ENCODE measurements at regions not wholly inside any gene's neighbourhood (a gene's known extent, or its start where the extent isn't known, plus 50 kb on each side); places are given as distances from the start of the nearest gene placed in this dataset.

GRCh38 chr1:30303387-30303786 lies 420.0 kb downstream of the MATN1 start:
- Histone ChIP-seq H3K27me3 (peaks cover 0 to 19% of the 10 kb centered on the region in 2 donors), H3K27ac (no peak overlapping the region), H3K9me3 (no peaks in the 10 kb centered on the region), H3K36me3 (no peaks in the 10 kb centered on the region), H3K4me1 (no peaks in the 10 kb centered on the region), H3K4me3 (no peak overlapping the region)
- no peak for DNase-seq (ENCODE audit: low spot score in 2 of 2)
- TF ChIP-seq POLR2A (IDR thresholded peaks at IDR 0.05) (no peak), CTCF (IDR thresholded peaks at IDR 0.05) (no peak), POLR2AphosphoS5 (IDR thresholded peaks at IDR 0.05) (no peak)
- intact Hi-C loops (cut with DNase I; ENCODE audit: low total_unique reads) = no loop called here

- intact Hi-C loops (cut with DNase I; ENCODE audit: low total_unique reads) = no loop called here
- no peaks in the 10 kb centered on the region for H3K36me3 ChIP-seq
- H3K4me1 ChIP-seq = no peaks in the 10 kb centered on the region
- no peak for DNase-seq (ENCODE audit: low spot score in 2 of 2)
- no peak overlapping the region for H3K4me3 ChIP-seq
- H3K27ac ChIP-seq = no peak overlapping the region
- H3K9me3 ChIP-seq = no peaks in the 10 kb centered on the region
- peaks cover 0 to 19% of the 10 kb centered on the region in 2 donors for H3K27me3 ChIP-seq
- TF ChIP-seq POLR2A (IDR thresholded peaks at IDR 0.05) (no peak), POLR2AphosphoS5 (IDR thresholded peaks at IDR 0.05) (no peak), CTCF (IDR thresholded peaks at IDR 0.05) (no peak)
Measured at GRCh38 chr1:30302858-30303257, 420.5 kb downstream of the MATN1 start.

GRCh38 chr1:30300669-30301068 lies 422.7 kb downstream of the MATN1 start:
- TF ChIP-seq POLR2A (IDR thresholded peaks at IDR 0.05) (no peak), CTCF (IDR thresholded peaks at IDR 0.05) (no peak), POLR2AphosphoS5 (IDR thresholded peaks at IDR 0.05) (no peak)
- no peak overlapping the region for H3K4me3 ChIP-seq
- intact Hi-C loops (cut with DNase I; ENCODE audit: low total_unique reads) = no loop called here
- H3K27me3 ChIP-seq = peaks cover 0 to 18% of the 10 kb centered on the region in 2 donors
- no peaks in the 10 kb centered on the region for H3K4me1 ChIP-seq
- no peak overlapping the region for H3K27ac ChIP-seq
- DNase-seq (ENCODE audit: low spot score in 2 of 2) = no peak
- no peaks in the 10 kb centered on the region for H3K36me3 ChIP-seq
- H3K9me3 ChIP-seq = no peaks in the 10 kb centered on the region

- Histone ChIP-seq H3K36me3 (no peaks in the 10 kb centered on the region), H3K9me3 (no peaks in the 10 kb centered on the region), H3K4me1 (no peaks in the 10 kb centered on the region), H3K27ac (no peak overlapping the region), H3K4me3 (no peak overlapping the region), H3K27me3 (peaks cover 0 to 12% of the 10 kb centered on the region in 2 donors)
- TF ChIP-seq POLR2A (IDR thresholded peaks at IDR 0.05) (no peak), POLR2AphosphoS5 (IDR thresholded peaks at IDR 0.05) (no peak), CTCF (IDR thresholded peaks at IDR 0.05) (no peak)
- intact Hi-C loops (cut with DNase I; ENCODE audit: low total_unique reads) = no loop called here
- no peak for DNase-seq (ENCODE audit: low spot score in 2 of 2)
Measured at GRCh38 chr1:30299393-30299792, 424.0 kb downstream of the MATN1 start.

GRCh38 chr1:30295674-30296073 lies 427.7 kb downstream of the MATN1 start:
- TF ChIP-seq POLR2AphosphoS5 (IDR thresholded peaks at IDR 0.05) (no peak), POLR2A (IDR thresholded peaks at IDR 0.05) (no peak), CTCF (IDR thresholded peaks at IDR 0.05) (no peak)
- H3K36me3 ChIP-seq = no peaks in the 10 kb centered on the region
- intact Hi-C loops (cut with DNase I; ENCODE audit: low total_unique reads) = no loop called here
- peaks cover 0 to 7% of the 10 kb centered on the region in 2 donors for H3K27me3 ChIP-seq
- no peak for DNase-seq (ENCODE audit: low spot score in 2 of 2)
- no peaks in the 10 kb centered on the region for H3K9me3 ChIP-seq
- no peak overlapping the region for H3K27ac ChIP-seq
- no peaks in the 10 kb centered on the region for H3K4me1 ChIP-seq
- H3K4me3 ChIP-seq = no peak overlapping the region
